CD4-positive, alpha-beta memory T cell (primary cell): ENCODE measurements at regions not wholly inside any gene's neighbourhood (a gene's known extent, or its start where the extent isn't known, plus 50 kb on each side); places are given as distances from the start of the nearest gene placed in this dataset.

ENCODE experiments used
- CTCF ChIA-PET: fragments of 350-600 bp; sonication (Branson Sonifier 250); formaldehyde crosslinking; loops from one replicate; lab custom pipeline; 2021; ENCODE audit warnings: inconsistent platforms; ENCODE audit not compliant: partially characterized antibody; lab: Charles Lee
- POLR2A ChIA-PET: fragments of 350-600 bp; sonication (Branson Sonifier 250); formaldehyde crosslinking; loops from one replicate; lab custom pipeline; 2021; ENCODE audit not compliant: partially characterized antibody; lab: Charles Lee
- DNase-seq, 5 donors: peaks; one replicate each; pipeline versions ENCODE4 v3.0.0 to v3.0.0-alpha.2; 2020 to 2022; ENCODE audit warnings: mixed read lengths in 1 of 5
- H3K27ac ChIP-seq: one replicate; pipeline ENCODE4 v1.7.0; 2013; ENCODE audit warnings: low read depth, low read length
- H3K27me3 ChIP-seq: 2 replicates; pipeline ENCODE4 v1.7.0; 2013; ENCODE audit warnings: mild to moderate bottlenecking, low read length, moderate library complexity; ENCODE audit not compliant: insufficient read depth
- H3K36me3 ChIP-seq: 2 replicates; pipeline ENCODE4 v1.7.0; 2013; ENCODE audit warnings: mild to moderate bottlenecking, low read length, moderate library complexity; ENCODE audit not compliant: insufficient read depth
- H3K4me1 ChIP-seq: 2 replicates; pipeline ENCODE4 v1.7.0; 2013; ENCODE audit warnings: mild to moderate bottlenecking, low read length, moderate library complexity; ENCODE audit not compliant: insufficient read depth
- H3K4me3 ChIP-seq, 2 donors: one replicate each; pipeline ENCODE4 v1.7.0; 2013; ENCODE audit warnings: low read length in 2 of 2, mild to moderate bottlenecking in 1 of 2
- H3K9me3 ChIP-seq, 2 donors: one replicate each; pipeline ENCODE4 v1.7.0; 2013; ENCODE audit warnings: low read length in 2 of 2, control low read depth in 1 of 2; ENCODE audit not compliant: control insufficient read depth in 1 of 2
- H3K27ac Mint-ChIP-seq, 7 donors: one replicate each; pipeline ENCODE4 v1.8.0; 2020 to 2021; ENCODE audit warnings: mixed read lengths in 7 of 7, mild to moderate bottlenecking in 6 of 7, inconsistent platforms in 3 of 7, moderate library complexity in 3 of 7
- H3K27me3 Mint-ChIP-seq, 2 donors: one replicate each; pipeline ENCODE4 v1.8.0; 2020 to 2021; ENCODE audit warnings: mixed read lengths in 2 of 2
- H3K36me3 Mint-ChIP-seq, 2 donors: one replicate each; pipeline ENCODE4 v1.8.0; 2020 to 2021; ENCODE audit warnings: mixed read lengths in 2 of 2, inconsistent platforms in 1 of 2, mild to moderate bottlenecking in 1 of 2
- H3K4me1 Mint-ChIP-seq, 4 donors: one replicate each; pipeline ENCODE4 v1.8.0; 2020 to 2021; ENCODE audit warnings: mixed read lengths in 4 of 4, mild to moderate bottlenecking in 1 of 4
- H3K4me3 Mint-ChIP-seq, 8 donors: one replicate each; pipeline ENCODE4 v1.8.0; 2020 to 2021; ENCODE audit warnings: mixed read lengths in 8 of 8, mild to moderate bottlenecking in 7 of 8, moderate library complexity in 6 of 8, inconsistent platforms in 3 of 8
- H3K9me3 Mint-ChIP-seq, 8 donors: one replicate each; pipeline ENCODE4 v1.8.0; 2020 to 2021; ENCODE audit warnings: mixed read lengths in 8 of 8, mild to moderate bottlenecking in 5 of 8, inconsistent platforms in 3 of 8, moderate library complexity in 1 of 8
- intact Hi-C: fragments of 100-400 bp; cut with micrococcal nuclease; formaldehyde crosslinking; loops from one replicate; pipeline ENCODE4 v1.15.1; 2023

- H3K4me1 Mint-ChIP-seq = no peaks in the 10 kb centered on the region
- intact Hi-C loops = no loop called here
- H3K27ac Mint-ChIP-seq = no peak overlapping the region
- Histone ChIP-seq H3K4me3 (no peak overlapping the region), H3K36me3 (no peaks in the 10 kb centered on the region), H3K27ac (no peak overlapping the region), H3K27me3 (no peaks in the 10 kb centered on the region), H3K9me3 (no peaks in the 10 kb centered on the region), H3K4me1 (no peaks in the 10 kb centered on the region)
- H3K9me3 Mint-ChIP-seq = peaks cover 0 to 33% (median 7%) of the 10 kb centered on the region in 8 donors
- H3K36me3 Mint-ChIP-seq = no peaks in the 10 kb centered on the region
- POLR2A ChIA-PET = no interaction called here
- CTCF ChIA-PET = no interaction called here
- peak in 1 of 5 donors; percentile 21 for DNase-seq
- no peaks in the 10 kb centered on the region for H3K27me3 Mint-ChIP-seq
- no peak overlapping the region for H3K4me3 Mint-ChIP-seq
These were observed 229.8 kb downstream of the SNRPN start for GRCh38 chr15:25184356-25185155.

GRCh38 chr15:25185156-25185710 is 230.4 kb downstream of the SNRPN start:
- DNase-seq = no peak
- Mint-ChIP-seq H3K4me3 (no peak overlapping the region), H3K27me3 (no peaks in the 10 kb centered on the region), H3K4me1 (no peaks in the 10 kb centered on the region), H3K27ac (no peak overlapping the region), H3K36me3 (no peaks in the 10 kb centered on the region), H3K9me3 (peaks cover 0 to 35% (median 9%) of the 10 kb centered on the region in 8 donors)
- H3K9me3 ChIP-seq = no peaks in the 10 kb centered on the region
- POLR2A ChIA-PET = no interaction called here
- intact Hi-C loops = no loop called here
- no peaks in the 10 kb centered on the region for H3K36me3 ChIP-seq
- H3K27ac ChIP-seq = no peak overlapping the region
- H3K27me3 ChIP-seq = no peaks in the 10 kb centered on the region
- no peak overlapping the region for H3K4me3 ChIP-seq
- no peaks in the 10 kb centered on the region for H3K4me1 ChIP-seq
- CTCF ChIA-PET = no interaction called here

- ChIA-PET POLR2A (no interaction called here), CTCF (no interaction called here)
- no peak for DNase-seq
- no peaks in the 10 kb centered on the region for H3K36me3 Mint-ChIP-seq
- H3K4me3 Mint-ChIP-seq = no peak overlapping the region
- H3K9me3 ChIP-seq = no peaks in the 10 kb centered on the region
- no peaks in the 10 kb centered on the region for H3K36me3 ChIP-seq
- no peak overlapping the region for H3K27ac ChIP-seq
- no peak overlapping the region for H3K4me3 ChIP-seq
- intact Hi-C loops = no loop called here
- H3K4me1 Mint-ChIP-seq = no peaks in the 10 kb centered on the region
- peaks cover 0 to 33% (median 8%) of the 10 kb centered on the region in 8 donors for H3K9me3 Mint-ChIP-seq
- H3K27ac Mint-ChIP-seq = no peak overlapping the region
- no peaks in the 10 kb centered on the region for H3K4me1 ChIP-seq
- no peaks in the 10 kb centered on the region for H3K27me3 Mint-ChIP-seq
- no peaks in the 10 kb centered on the region for H3K27me3 ChIP-seq
These were observed 231.0 kb downstream of the SNRPN start for GRCh38 chr15:25185791-25186190.

- H3K27me3 Mint-ChIP-seq = no peaks in the 10 kb centered on the region
- no peak overlapping the region for H3K27ac Mint-ChIP-seq
- H3K4me3 Mint-ChIP-seq = no peak overlapping the region
- peaks cover 0 to 33% (median 8%) of the 10 kb centered on the region in 8 donors for H3K9me3 Mint-ChIP-seq
- no peaks in the 10 kb centered on the region for H3K4me1 ChIP-seq
- intact Hi-C loops = no loop called here
- H3K27me3 ChIP-seq = no peaks in the 10 kb centered on the region
- no peaks in the 10 kb centered on the region for H3K4me1 Mint-ChIP-seq
- POLR2A ChIA-PET = no interaction called here
- CTCF ChIA-PET = no interaction called here
- no peaks in the 10 kb centered on the region for H3K9me3 ChIP-seq
- H3K27ac ChIP-seq = no peak overlapping the region
- no peaks in the 10 kb centered on the region for H3K36me3 ChIP-seq
- DNase-seq = no peak
- H3K36me3 Mint-ChIP-seq = no peaks in the 10 kb centered on the region
- no peak overlapping the region for H3K4me3 ChIP-seq
These were observed 231.6 kb downstream of the SNRPN start for GRCh38 chr15:25186411-25186810.

- Histone ChIP-seq H3K4me1 (no peaks in the 10 kb centered on the region), H3K27ac (no peak overlapping the region), H3K36me3 (no peaks in the 10 kb centered on the region), H3K27me3 (no peaks in the 10 kb centered on the region), H3K4me3 (no peak overlapping the region), H3K9me3 (no peaks in the 10 kb centered on the region)
- intact Hi-C loops = no loop called here
- no peaks in the 10 kb centered on the region for H3K4me1 Mint-ChIP-seq
- no peaks in the 10 kb centered on the region for H3K36me3 Mint-ChIP-seq
- H3K9me3 Mint-ChIP-seq = peaks cover 0 to 37% (median 9%) of the 10 kb centered on the region in 8 donors
- DNase-seq = peak in 1 of 5 donors; percentile 13
- H3K4me3 Mint-ChIP-seq = no peak overlapping the region
- ChIA-PET CTCF (no interaction called here), POLR2A (no interaction called here)
- H3K27me3 Mint-ChIP-seq = no peaks in the 10 kb centered on the region
- H3K27ac Mint-ChIP-seq = no peak overlapping the region
These were observed 232.3 kb downstream of the SNRPN start for GRCh38 chr15:25186906-25187645.

GRCh38 chr15:25188051-25188450 is 233.3 kb downstream of the SNRPN start:
- ChIA-PET POLR2A (no interaction called here), CTCF (no interaction called here)
- Mint-ChIP-seq H3K9me3 (peaks cover 0 to 34% (median 9%) of the 10 kb centered on the region in 8 donors), H3K36me3 (no peaks in the 10 kb centered on the region), H3K4me3 (no peak overlapping the region), H3K4me1 (no peaks in the 10 kb centered on the region), H3K27ac (no peak overlapping the region), H3K27me3 (no peaks in the 10 kb centered on the region)
- Histone ChIP-seq H3K4me1 (no peaks in the 10 kb centered on the region), H3K27ac (no peak overlapping the region), H3K9me3 (no peaks in the 10 kb centered on the region), H3K27me3 (no peaks in the 10 kb centered on the region), H3K36me3 (no peaks in the 10 kb centered on the region), H3K4me3 (no peak overlapping the region)
- intact Hi-C loops = no loop called here
- peak in 1 of 5 donors; percentile 0 for DNase-seq

GRCh38 chr15:25188551-25189101 is 233.8 kb downstream of the SNRPN start:
- H3K4me3 Mint-ChIP-seq = no peak overlapping the region
- intact Hi-C loops = no loop called here
- no peaks in the 10 kb centered on the region for H3K4me1 Mint-ChIP-seq
- CTCF ChIA-PET = no interaction called here
- Histone ChIP-seq H3K4me1 (no peaks in the 10 kb centered on the region), H3K9me3 (no peaks in the 10 kb centered on the region), H3K36me3 (no peaks in the 10 kb centered on the region), H3K4me3 (no peak overlapping the region), H3K27me3 (no peaks in the 10 kb centered on the region), H3K27ac (no peak overlapping the region)
- H3K36me3 Mint-ChIP-seq = no peaks in the 10 kb centered on the region
- POLR2A ChIA-PET = no interaction called here
- peak in 1 of 5 donors; percentile 19 for DNase-seq
- H3K9me3 Mint-ChIP-seq = peaks cover 0 to 34% (median 9%) of the 10 kb centered on the region in 8 donors
- no peak overlapping the region for H3K27ac Mint-ChIP-seq
- H3K27me3 Mint-ChIP-seq = no peaks in the 10 kb centered on the region
